GM19351 (cell line): ENCODE measurements at regions not wholly inside any gene's neighbourhood (a gene's known extent, or its start where the extent isn't known, plus 50 kb on each side); places are given as distances from the start of the nearest gene placed in this dataset.

ENCODE experiments used
- ATAC-seq: cut with Tn5 transposase; IDR thresholded peaks from one replicate; pipeline ENCODE4 v1.9.1; 2021; ENCODE audit warnings: mild to moderate bottlenecking, moderate library complexity; ENCODE audit not compliant: unreplicated experiment

- no peak for ATAC-seq
Observed at GRCh38 chr18:51891876-51892275, 448.1 kb upstream of the DCC start.

GRCh38 chr18:51897884-51898283 lies 442.1 kb upstream of the DCC start:
- ATAC-seq: no peak

- no peak for ATAC-seq
Observed at GRCh38 chr18:51907687-51908597, 432.1 kb upstream of the DCC start.

GRCh38 chr18:51908598-51908944 lies 431.4 kb upstream of the DCC start:
- ATAC-seq: no peak

GRCh38 chr18:51911584-51911983 lies 428.4 kb upstream of the DCC start:
- no peak for ATAC-seq

- no peak for ATAC-seq
Observed at GRCh38 chr18:51912381-51912780, 427.6 kb upstream of the DCC start.

- no peak for ATAC-seq
Observed at GRCh38 chr18:51915176-51915575, 424.8 kb upstream of the DCC start.

- ATAC-seq: no peak
Observed at GRCh38 chr18:51921862-51922261, 418.1 kb upstream of the DCC start.

- no peak for ATAC-seq
Observed at GRCh38 chr18:51933903-51934302, 406.1 kb upstream of the DCC start.

- ATAC-seq: no peak
Observed at GRCh38 chr18:51936115-51936514, 403.9 kb upstream of the DCC start.

- no peak for ATAC-seq
Observed at GRCh38 chr18:51941999-51942398, 398.0 kb upstream of the DCC start.

- ATAC-seq: no peak
Observed at GRCh38 chr18:51943281-51943680, 396.7 kb upstream of the DCC start.

GRCh38 chr18:51946946-51947345 lies 393.1 kb upstream of the DCC start:
- no peak for ATAC-seq

- no peak for ATAC-seq
Observed at GRCh38 chr18:51952844-51953243, 387.2 kb upstream of the DCC start.

- ATAC-seq: peak; percentile 61
Observed at GRCh38 chr18:51953521-51953920, 386.5 kb upstream of the DCC start.

- no peak for ATAC-seq
Observed at GRCh38 chr18:51955136-51955535, 384.9 kb upstream of the DCC start.

GRCh38 chr18:51957001-51957400 lies 383.0 kb upstream of the DCC start:
- ATAC-seq: no peak

- no peak for ATAC-seq
Observed at GRCh38 chr18:51980101-51980500, 359.9 kb upstream of the DCC start.

GRCh38 chr18:51988277-51988676 lies 351.7 kb upstream of the DCC start:
- ATAC-seq: no peak

- no peak for ATAC-seq
Observed at GRCh38 chr18:51997129-51997528, 342.9 kb upstream of the DCC start.

- no peak for ATAC-seq
Observed at GRCh38 chr18:51998066-51998465, 341.9 kb upstream of the DCC start.

- no peak for ATAC-seq
Observed at GRCh38 chr18:51998711-51999110, 341.3 kb upstream of the DCC start.

GRCh38 chr18:51999351-51999750 lies 340.6 kb upstream of the DCC start:
- no peak for ATAC-seq
